ENCODE measurements at regions not wholly inside any gene's neighbourhood (a gene's known extent, or its start where the extent isn't known, plus 50 kb on each side); places are given as distances from the start of the nearest gene placed in this dataset.

DNA sequence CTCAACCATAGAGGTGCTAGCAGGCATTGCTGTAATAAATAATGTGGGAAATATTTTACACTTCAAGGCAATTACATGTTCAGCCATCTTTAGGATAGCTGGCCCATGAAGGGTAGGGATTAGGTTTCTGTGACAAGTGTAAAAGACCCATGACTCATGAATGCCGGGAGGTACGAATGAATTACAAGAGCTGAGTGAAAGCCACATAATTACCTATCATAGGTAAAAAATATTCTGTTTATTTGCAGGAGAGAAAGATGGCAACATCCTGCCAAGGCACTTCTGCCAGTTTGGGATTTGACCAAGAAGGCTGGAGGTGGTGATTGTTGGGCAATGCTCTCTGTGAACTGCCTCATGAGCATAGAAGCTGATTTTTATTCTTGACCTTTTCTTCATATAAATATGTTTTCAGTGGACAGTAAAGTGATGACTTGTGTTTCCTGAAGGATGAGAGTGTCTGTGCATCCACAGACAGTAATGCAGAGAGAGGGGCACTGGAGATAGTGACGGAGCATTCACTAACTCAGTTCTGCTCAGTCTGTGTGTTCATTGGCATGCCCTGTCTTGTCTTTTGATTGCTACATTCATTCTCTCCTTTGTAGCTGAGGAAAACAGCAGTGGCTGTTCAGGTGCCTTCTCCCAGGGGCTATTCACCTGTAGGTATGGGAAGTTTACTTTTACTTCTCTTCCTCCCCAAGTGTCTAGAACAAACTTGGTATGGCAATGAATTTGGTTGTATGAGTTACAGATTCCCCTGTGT is 481.1 kb downstream of the TFAP2B start:
- ChIA-PET POLR2A (no interaction called here), CTCF (no interaction called here)
- TF ChIP-seq ELF4 (IDR thresholded peaks at IDR 0.05) (no peak), CTBP1 (IDR thresholded peaks at IDR 0.05; ENCODE audit: borderline replicate concordance) (no peak), TARDBP (IDR thresholded peaks at IDR 0.05) (no peak), SUZ12 (IDR thresholded peaks at IDR 0.05) (no peak), FOXK2 (IDR thresholded peaks at IDR 0.05) (no peak), L3MBTL2 (conservative IDR thresholded peaks at IDR 0.05) (no peak)
- no peak for DNase-seq (ENCODE audit: extremely low spot score)

DNA sequence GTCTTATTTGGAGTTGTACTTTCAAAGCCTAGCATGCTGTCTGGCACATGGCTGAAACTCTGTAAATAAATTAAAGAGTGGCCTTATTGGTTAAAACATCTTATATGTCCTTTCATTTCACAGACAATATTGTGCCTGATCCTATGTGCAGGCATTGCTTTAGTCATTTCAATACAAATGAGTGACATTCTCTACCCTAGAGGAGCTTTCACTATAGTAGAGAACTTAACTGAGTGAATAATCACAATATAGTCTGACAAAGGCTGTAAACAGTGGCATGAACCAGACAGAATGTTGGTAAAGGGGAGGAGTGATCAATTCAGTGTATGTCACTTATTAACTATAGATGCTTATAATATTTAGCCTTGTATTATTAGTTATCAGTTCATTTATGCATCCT is 481.8 kb downstream of the TFAP2B start:
- DNase-seq (ENCODE audit: extremely low spot score), result no peak
- ChIA-PET CTCF (no interaction called here), POLR2A (no interaction called here)
- TF ChIP-seq CTBP1 (IDR thresholded peaks at IDR 0.05; ENCODE audit: borderline replicate concordance) (no peak), ELF4 (IDR thresholded peaks at IDR 0.05) (no peak), L3MBTL2 (conservative IDR thresholded peaks at IDR 0.05) (no peak), ZNF384 (IDR thresholded peaks at IDR 0.05) (no peak), SP1 (IDR thresholded peaks at IDR 0.05) (no peak), BHLHE40 (IDR thresholded peaks at IDR 0.05; ENCODE audit: borderline replicate concordance) (no peak), FOXA1 (IDR thresholded peaks at IDR 0.05) (no peak), FOXM1 (IDR thresholded peaks at IDR 0.05; ENCODE audit: borderline replicate concordance) (no peak), ARNT (IDR thresholded peaks at IDR 0.05) (no peak), LEF1 (IDR thresholded peaks at IDR 0.05; ENCODE audit: borderline replicate concordance) (no peak), NFRKB (IDR thresholded peaks at IDR 0.05) (no peak), FOXK2 (IDR thresholded peaks at IDR 0.05) (no peak), HDGF (IDR thresholded peaks at IDR 0.05; ENCODE audit: borderline replicate concordance) (no peak), PKNOX1 (IDR thresholded peaks at IDR 0.05) (no peak), TARDBP (IDR thresholded peaks at IDR 0.05) (no peak), SUZ12 (IDR thresholded peaks at IDR 0.05) (no peak)

DNA sequence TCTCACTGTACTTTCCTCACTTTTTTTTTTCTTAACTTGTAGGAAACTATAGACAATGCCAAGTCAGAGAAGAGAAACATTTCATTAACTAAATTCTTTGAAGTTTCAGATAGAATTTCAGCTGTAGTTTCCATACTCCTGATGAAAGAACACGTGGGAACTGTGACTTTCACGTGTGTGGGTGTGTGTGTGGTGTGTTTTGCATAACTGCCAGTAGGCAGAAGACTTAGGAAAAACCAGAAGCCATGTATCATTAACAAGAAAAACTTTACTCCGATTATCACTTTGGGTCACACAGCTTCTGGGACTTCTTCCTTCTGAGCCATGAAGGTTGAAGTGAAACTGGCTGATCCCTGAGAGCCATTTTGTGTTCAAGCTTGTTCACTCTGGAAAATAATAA is 483.3 kb downstream of the TFAP2B start:
- no peak for DNase-seq (ENCODE audit: extremely low spot score)
- TF ChIP-seq SP1 (IDR thresholded peaks at IDR 0.05) (no peak), NFRKB (IDR thresholded peaks at IDR 0.05) (no peak), CTBP1 (IDR thresholded peaks at IDR 0.05; ENCODE audit: borderline replicate concordance) (no peak), FOXM1 (IDR thresholded peaks at IDR 0.05; ENCODE audit: borderline replicate concordance) (no peak), SUZ12 (IDR thresholded peaks at IDR 0.05) (no peak), BHLHE40 (IDR thresholded peaks at IDR 0.05; ENCODE audit: borderline replicate concordance) (no peak), LEF1 (IDR thresholded peaks at IDR 0.05; ENCODE audit: borderline replicate concordance) (no peak), L3MBTL2 (conservative IDR thresholded peaks at IDR 0.05) (no peak), FOXK2 (IDR thresholded peaks at IDR 0.05) (no peak), PKNOX1 (IDR thresholded peaks at IDR 0.05) (no peak), ELF4 (IDR thresholded peaks at IDR 0.05) (no peak), TARDBP (IDR thresholded peaks at IDR 0.05) (no peak), ARNT (IDR thresholded peaks at IDR 0.05) (no peak), FOXA1 (IDR thresholded peaks at IDR 0.05) (no peak), HDGF (IDR thresholded peaks at IDR 0.05; ENCODE audit: borderline replicate concordance) (no peak), ZNF384 (IDR thresholded peaks at IDR 0.05) (no peak)
- CTCF ChIA-PET, result no interaction called here
- POLR2A ChIA-PET, result no interaction called here

- DNase-seq (ENCODE audit: extremely low spot score), result no peak
- ChIA-PET CTCF (no interaction called here), POLR2A (no interaction called here)
- TF ChIP-seq BHLHE40 (IDR thresholded peaks at IDR 0.05; ENCODE audit: borderline replicate concordance), result no peak
- TF ChIP-seq ARNT (IDR thresholded peaks at IDR 0.05), result no peak
- TF ChIP-seq CTBP1 (IDR thresholded peaks at IDR 0.05; ENCODE audit: borderline replicate concordance), result no peak
- TF ChIP-seq FOXA1 (IDR thresholded peaks at IDR 0.05), result no peak
- no peak for TF ChIP-seq HDGF (IDR thresholded peaks at IDR 0.05; ENCODE audit: borderline replicate concordance)
- TF ChIP-seq SUZ12 (IDR thresholded peaks at IDR 0.05), result no peak
- no peak for TF ChIP-seq FOXK2 (IDR thresholded peaks at IDR 0.05)
- no peak for TF ChIP-seq PKNOX1 (IDR thresholded peaks at IDR 0.05)
- TF ChIP-seq L3MBTL2 (conservative IDR thresholded peaks at IDR 0.05), result no peak
- no peak for TF ChIP-seq LEF1 (IDR thresholded peaks at IDR 0.05; ENCODE audit: borderline replicate concordance)
- TF ChIP-seq FOXM1 (IDR thresholded peaks at IDR 0.05; ENCODE audit: borderline replicate concordance), result no peak
- TF ChIP-seq ELF4 (IDR thresholded peaks at IDR 0.05), result no peak
- no peak for TF ChIP-seq SP1 (IDR thresholded peaks at IDR 0.05)
These were observed 483.8 kb downstream of the TFAP2B start for GRCh38 chr6:51302431-51302830.

DNA sequence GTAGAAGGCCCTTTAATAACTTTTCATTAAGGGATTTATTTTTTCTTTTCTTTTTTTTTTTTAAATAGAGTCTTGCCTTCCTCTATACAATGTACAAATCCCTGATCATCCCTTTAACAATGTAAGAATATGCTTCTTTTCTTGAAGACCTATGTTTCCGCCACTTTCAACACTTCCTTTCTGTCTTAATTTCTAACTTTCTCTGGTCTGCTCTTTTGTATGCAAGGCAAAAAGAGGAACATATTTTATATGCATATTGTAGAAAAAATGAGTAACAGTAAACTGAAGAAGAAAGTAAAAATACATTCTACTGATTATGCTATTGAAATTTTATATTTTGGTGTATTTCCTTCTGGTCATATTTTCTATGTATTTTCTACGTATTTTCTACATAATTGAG is 484.7 kb downstream of the TFAP2B start:
- POLR2A ChIA-PET, result no interaction called here
- TF ChIP-seq ELF4 (IDR thresholded peaks at IDR 0.05) (no peak), FOXA1 (IDR thresholded peaks at IDR 0.05) (no peak), NFRKB (IDR thresholded peaks at IDR 0.05) (no peak), SUZ12 (IDR thresholded peaks at IDR 0.05) (no peak), PKNOX1 (IDR thresholded peaks at IDR 0.05) (no peak), CTBP1 (IDR thresholded peaks at IDR 0.05; ENCODE audit: borderline replicate concordance) (no peak), HDGF (IDR thresholded peaks at IDR 0.05; ENCODE audit: borderline replicate concordance) (no peak)
- CTCF ChIA-PET, result no interaction called here
- no peak for DNase-seq (ENCODE audit: extremely low spot score)
